ENCODE measurements at regions not wholly inside any gene's neighbourhood (a gene's known extent, or its start where the extent isn't known, plus 50 kb on each side); places are given as distances from the start of the nearest gene placed in this dataset.
A peak's percentile ranks its signal among the peaks of the same experiment; 100 is the strongest.

DNA sequence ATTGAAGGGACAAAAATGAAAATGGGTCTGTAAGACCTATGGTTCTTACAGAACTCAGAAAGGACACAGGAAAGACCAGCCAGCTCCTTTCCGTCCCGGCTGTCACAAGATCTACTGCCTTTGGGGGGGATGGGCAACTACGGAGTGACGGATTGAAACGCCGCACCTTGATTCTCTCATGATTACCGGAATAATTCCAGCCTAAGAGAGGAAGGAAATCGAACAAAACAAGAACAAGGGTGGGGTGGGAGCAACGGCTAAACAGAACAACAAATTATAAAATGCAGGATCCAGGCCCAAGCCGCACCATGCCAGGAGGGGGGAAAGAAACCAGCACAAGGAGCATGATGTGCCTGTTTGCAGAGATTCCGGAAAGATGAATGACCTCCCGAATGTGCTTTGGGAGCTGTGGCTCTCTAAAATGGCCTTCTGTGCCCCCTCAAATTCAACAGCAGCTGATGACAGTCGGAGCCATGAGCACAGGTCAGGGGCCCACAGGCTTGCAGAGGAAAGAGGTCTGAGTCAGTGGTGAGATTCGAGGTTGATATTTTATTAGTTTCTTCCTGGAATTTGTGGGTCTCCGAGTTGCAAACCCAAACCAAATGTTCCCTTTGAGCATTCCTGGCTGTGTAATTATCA, 72.1 kb downstream of the SPRING1 start:
- POLR2A ChIA-PET (ENCODE audit: partially characterized antibody), result no interaction called here
- peak overlapping the region; percentile 82; the same call in 1 of the 2 replicates for H2AFZ ChIP-seq (ENCODE audit: low read length)
- no peaks in the 10 kb centered on the region for H3K36me3 ChIP-seq (ENCODE audit: control insufficient read depth in 2 of 4, insufficient read depth in 4 of 4, low read length in 3 of 4)

More for the DNA sequence above, 72.1 kb downstream of the SPRING1 start:
- Histone ChIP-seq H3K79me1 (ENCODE audit: low read depth, low read length) (no peaks in the 10 kb centered on the region), H2AK5ac (ENCODE audit: low read depth, low read length) (no peak overlapping the region), H3K4me3 (ENCODE audit: extremely low read depth in 1 of 4, insufficient read depth in 2 of 4, low read depth in 3 of 4, low read length in 4 of 4) (no peak overlapping the region), H3K4me2 (ENCODE audit: insufficient read depth in 1 of 2, low read depth in 2 of 2, low read length in 2 of 2) (peak overlapping the region in 1 of 2 experiments; percentile 7; a peak in 1 of 4 replicates), H3K9me3 (ENCODE audit: insufficient read depth in 2 of 2, low read depth in 1 of 2, low read length in 1 of 2) (no peaks in the 10 kb centered on the region), H4K91ac (replicated peaks; ENCODE audit: insufficient read length, low read length) (peak overlapping the region; percentile 59), H3K18ac (ENCODE audit: extremely low read depth, low read length) (peak overlapping the region; percentile 42; the same call in 1 of the 2 replicates), H3K9ac (replicated peaks in 1 of 4; ENCODE audit: extremely low read depth in 1 of 4, low read depth in 3 of 4, low read length in 3 of 4) (no peak overlapping the region), H3K14ac (ENCODE audit: insufficient read length) (no peak overlapping the region), H3K4me1 (replicated peaks in 1 of 4; ENCODE audit: control insufficient read depth in 3 of 4, insufficient read depth in 4 of 4, low read length in 3 of 4) (peaks cover 3 to 12% (median 8%) of the 10 kb centered on the region in 4 experiments; a peak in 6 of 7 replicates), H3K27ac (ENCODE audit: low read depth, low read length) (no peak overlapping the region), H4K20me1 (replicated peaks in 1 of 2; ENCODE audit: control insufficient read depth in 1 of 2, insufficient read depth in 2 of 2, low read length in 2 of 2) (no peaks in the 10 kb centered on the region), H3K27me3 (replicated peaks in 1 of 4; ENCODE audit: control insufficient read depth in 3 of 4, extremely low read depth in 1 of 4, insufficient read depth in 3 of 4, low read length in 3 of 4) (no peaks in the 10 kb centered on the region), H4K8ac (ENCODE audit: extremely low read depth, insufficient read depth, low read length) (peak overlapping the region; percentile 62; the same call in 1 of the 2 replicates), H2BK20ac (ENCODE audit: low read length) (peak overlapping the region; percentile 64; the same call in 1 of the 2 replicates), H3K23me2 (ENCODE audit: low read depth, low read length) (no peaks in the 10 kb centered on the region), H3K23ac (ENCODE audit: insufficient read length) (no peak overlapping the region), H2BK120ac (replicated peaks; ENCODE audit: low read depth, low read length) (no peak overlapping the region), H2BK15ac (ENCODE audit: low read length) (peak overlapping the region; percentile 36; the same call in 1 of the 2 replicates), H4K5ac (ENCODE audit: insufficient read length, low read depth, low read length) (no peak overlapping the region), H3K4ac (replicated peaks; ENCODE audit: insufficient read length, low read depth, low read length) (no peak overlapping the region), H2BK12ac (ENCODE audit: low read depth, low read length) (0 out of 2 replicates have a peak overlapping the region, but pooled peaks have one; percentile 62), H2BK5ac (ENCODE audit: low read depth, low read length) (peak overlapping the region; percentile 13; the same call in 1 of the 2 replicates), H3K79me2 (ENCODE audit: control insufficient read depth in 1 of 2, insufficient read depth in 2 of 2, low read length in 2 of 2) (no peaks in the 10 kb centered on the region), H3K56ac (replicated peaks; ENCODE audit: insufficient read length, low read depth, low read length) (no peak overlapping the region)
- 76% methylated on average over 15 of the region's 15 CpGs; no CpG with 5 or more reads in 1 of the 2 experiments for WGBS, 2 experiments (ENCODE audit: extremely low coverage in 1 of 2, insufficient coverage in 1 of 2, insufficient read length in 1 of 2, insufficient replicate concordance in 2 of 2, low coverage in 1 of 2, low lambda C conversion rate in 2 of 2, missing lambda C conversion rate in 1 of 2)
- CTCF ChIA-PET (ENCODE audit: partially characterized antibody), result interaction anchor here (1.2 kb wide), 1 partner anchor 22 kb away, joined by 3 read pairs; no protein-coding TSS in a partner anchor
- TF ChIP-seq KDM4A (IDR thresholded peaks at IDR 0.05; ENCODE audit: low read depth, low read length, severe bottlenecking) (no peak), CTBP2 (IDR thresholded peaks at IDR 0.05; ENCODE audit: borderline replicate concordance, insufficient read depth, insufficient read length, low read length) (no peak)
- TF ChIP-seq, protein P1, sequence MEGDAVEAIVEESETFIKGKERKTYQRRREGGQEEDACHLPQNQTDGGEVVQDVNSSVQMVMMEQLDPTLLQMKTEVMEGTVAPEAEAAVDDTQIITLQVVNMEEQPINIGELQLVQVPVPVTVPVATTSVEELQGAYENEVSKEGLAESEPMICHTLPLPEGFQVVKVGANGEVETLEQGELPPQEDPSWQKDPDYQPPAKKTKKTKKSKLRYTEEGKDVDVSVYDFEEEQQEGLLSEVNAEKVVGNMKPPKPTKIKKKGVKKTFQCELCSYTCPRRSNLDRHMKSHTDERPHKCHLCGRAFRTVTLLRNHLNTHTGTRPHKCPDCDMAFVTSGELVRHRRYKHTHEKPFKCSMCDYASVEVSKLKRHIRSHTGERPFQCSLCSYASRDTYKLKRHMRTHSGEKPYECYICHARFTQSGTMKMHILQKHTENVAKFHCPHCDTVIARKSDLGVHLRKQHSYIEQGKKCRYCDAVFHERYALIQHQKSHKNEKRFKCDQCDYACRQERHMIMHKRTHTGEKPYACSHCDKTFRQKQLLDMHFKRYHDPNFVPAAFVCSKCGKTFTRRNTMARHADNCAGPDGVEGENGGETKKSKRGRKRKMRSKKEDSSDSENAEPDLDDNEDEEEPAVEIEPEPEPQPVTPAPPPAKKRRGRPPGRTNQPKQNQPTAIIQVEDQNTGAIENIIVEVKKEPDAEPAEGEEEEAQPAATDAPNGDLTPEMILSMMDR (IDR thresholded peaks at IDR 0.05; ENCODE audit: control extremely low read depth in 1 of 3, insufficient read depth in 1 of 3, low read depth in 1 of 3, low read length in 3 of 3), result no peak
- no peak for FAIRE-seq
- DNase-seq (ENCODE audit: low read depth in 1 of 2, low spot score in 2 of 2), result no peak

Measured in H1 (cell line).